Testis (tissue), 2 donors: ENCODE measurements at regions not wholly inside any gene's neighbourhood (a gene's known extent, or its start where the extent isn't known, plus 50 kb on each side); places are given as distances from the start of the nearest gene placed in this dataset.

ENCODE experiments used
- POLR2A ChIP-seq: fragments of 450-650 bp; IDR thresholded peaks from one replicate; pipeline ENCODE4 v1.6.1; 2017; ENCODE audit warnings: antibody characterized with exemption, mild to moderate bottlenecking, moderate library complexity
- TF ChIP-seq, protein P1 (sequence below), 3 experiments: fragments of 450-650 bp in 2 of 3; fragments of 200-600 bp in 1 of 3; sonication (generic) in 1 of 3; IDR thresholded peaks; one replicate each; pipeline ENCODE4 v1.5.1; 2016 to 2019; ENCODE audit warnings: antibody characterized with exemption in 3 of 3, mild to moderate bottlenecking in 2 of 3, moderate library complexity in 1 of 3

DNA sequence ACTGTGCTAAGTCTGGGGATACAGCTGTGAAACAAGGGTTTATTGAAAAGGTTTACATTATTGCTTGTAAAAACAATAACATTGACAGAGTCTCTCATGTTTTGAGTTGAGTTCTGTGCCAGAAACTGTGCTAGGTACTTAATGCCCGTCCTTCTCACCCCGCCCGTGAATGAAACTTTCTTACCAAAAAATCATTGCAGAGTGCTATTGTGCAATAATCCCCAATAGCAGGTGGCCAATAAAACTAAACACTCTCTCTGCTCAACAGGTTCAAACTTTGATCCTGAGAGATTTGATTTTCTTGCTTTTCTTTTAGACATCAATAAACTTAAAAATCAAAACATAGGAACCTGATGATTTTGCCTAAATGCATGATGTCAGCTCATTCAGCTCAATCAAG is 441.6 kb downstream of the HAPSTR1 start:
- TF ChIP-seq POLR2A: no peak
- TF ChIP-seq, protein P1, sequence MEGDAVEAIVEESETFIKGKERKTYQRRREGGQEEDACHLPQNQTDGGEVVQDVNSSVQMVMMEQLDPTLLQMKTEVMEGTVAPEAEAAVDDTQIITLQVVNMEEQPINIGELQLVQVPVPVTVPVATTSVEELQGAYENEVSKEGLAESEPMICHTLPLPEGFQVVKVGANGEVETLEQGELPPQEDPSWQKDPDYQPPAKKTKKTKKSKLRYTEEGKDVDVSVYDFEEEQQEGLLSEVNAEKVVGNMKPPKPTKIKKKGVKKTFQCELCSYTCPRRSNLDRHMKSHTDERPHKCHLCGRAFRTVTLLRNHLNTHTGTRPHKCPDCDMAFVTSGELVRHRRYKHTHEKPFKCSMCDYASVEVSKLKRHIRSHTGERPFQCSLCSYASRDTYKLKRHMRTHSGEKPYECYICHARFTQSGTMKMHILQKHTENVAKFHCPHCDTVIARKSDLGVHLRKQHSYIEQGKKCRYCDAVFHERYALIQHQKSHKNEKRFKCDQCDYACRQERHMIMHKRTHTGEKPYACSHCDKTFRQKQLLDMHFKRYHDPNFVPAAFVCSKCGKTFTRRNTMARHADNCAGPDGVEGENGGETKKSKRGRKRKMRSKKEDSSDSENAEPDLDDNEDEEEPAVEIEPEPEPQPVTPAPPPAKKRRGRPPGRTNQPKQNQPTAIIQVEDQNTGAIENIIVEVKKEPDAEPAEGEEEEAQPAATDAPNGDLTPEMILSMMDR (IDR thresholded peaks at IDR 0.05): no peak
